Prostate gland (tissue), 2 donors: ENCODE measurements at regions not wholly inside any gene's neighbourhood (a gene's known extent, or its start where the extent isn't known, plus 50 kb on each side); places are given as distances from the start of the nearest gene placed in this dataset.

Source experiments
- DNase-seq: peaks from one replicate; pipeline ENCODE4 v3.0.0-alpha.2; 2019; ENCODE audit warnings: low spot score
- H3K27ac ChIP-seq, 2 donors: fragments of 200-600 bp; sonication (generic); 2 replicates each; pipeline ENCODE4 v1.5.1; 2017 to 2019
- H3K27me3 ChIP-seq: fragments of 200-600 bp; sonication (generic); replicated peaks from 2 replicates; pipeline ENCODE4 v1.5.1; 2019; ENCODE audit not compliant: insufficient read depth
- H3K36me3 ChIP-seq, 2 donors: fragments of 200-600 bp; sonication (generic); 1 replicate in 1 of 2; 2 replicates in 1 of 2; pipeline versions ENCODE4 v1.5.1 to v1.8.1; 2017 to 2019
- H3K4me1 ChIP-seq: fragments of 200-600 bp; sonication (generic); replicated peaks from 2 replicates; pipeline ENCODE4 v1.5.1; 2019
- H3K4me3 ChIP-seq, 2 donors: fragments of 200-600 bp; sonication (generic); 2 replicates each; pipeline ENCODE4 v1.5.1; 2017 to 2019
- H3K9me3 ChIP-seq: fragments of 200-600 bp; sonication (generic); 2 replicates; pipeline ENCODE4 v1.5.1; 2017
- POLR2A ChIP-seq: fragments of 450-650 bp; IDR thresholded peaks from one replicate; pipeline ENCODE4 v1.6.1; 2016; ENCODE audit warnings: antibody characterized with exemption, mild to moderate bottlenecking
- POLR2AphosphoS5 ChIP-seq: sonication (generic); formaldehyde crosslinking; IDR thresholded peaks from one replicate; pipeline ENCODE4 v1.6.1; 2017; ENCODE audit warnings: antibody characterized with exemption
- WGBS: methylation state at CpG from one replicate; pipeline ENCODE4 v1.1.5; 2018; 5-methylcytosine and 5-hydroxymethylcytosine counted together
- intact Hi-C: fragments of 100-400 bp; cut with DNase I; formaldehyde crosslinking; loops from one replicate; pipeline ENCODE4 v1.14.2; 2022
- TF ChIP-seq, protein P1 (sequence below), 4 experiments: fragments of 200-600 bp in 2 of 4; fragments of 450-650 bp in 2 of 4; sonication (generic) in 2 of 4; IDR thresholded peaks; 1 replicate in 3 of 4; 2 replicates in 1 of 4; pipeline ENCODE4 v1.5.1; 2016 to 2019; ENCODE audit warnings: antibody characterized with exemption in 4 of 4, mild to moderate bottlenecking in 2 of 4, moderate library complexity in 2 of 4

DNA sequence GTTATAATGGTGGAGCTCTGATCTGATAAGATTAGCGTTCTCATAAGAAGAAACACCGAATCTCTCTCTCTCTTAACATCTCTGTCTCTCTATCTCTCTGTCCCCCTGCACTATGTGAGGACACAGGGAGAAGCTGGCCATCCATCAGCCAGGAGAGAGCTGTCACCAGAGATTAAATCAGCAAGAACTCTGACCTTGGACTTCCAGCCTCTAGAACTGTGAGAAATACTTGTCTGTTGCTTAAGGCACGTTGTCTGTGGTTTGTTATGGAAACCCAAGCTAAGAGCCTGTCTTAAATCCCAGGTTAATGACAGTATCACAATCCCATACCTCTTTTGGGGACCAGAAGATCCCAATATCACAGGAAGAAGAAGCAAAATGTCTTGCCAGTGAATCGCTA, 132.0 kb upstream of the AKR1E2 start:
- no peak overlapping the region for H3K4me3 ChIP-seq
- 88% methylated on average over 4 of the region's 4 CpGs for WGBS
- no peaks in the 10 kb centered on the region for H3K9me3 ChIP-seq
- H3K4me1 ChIP-seq = no peaks in the 10 kb centered on the region
- H3K27me3 ChIP-seq = no peaks in the 10 kb centered on the region
- no peaks in the 10 kb centered on the region for H3K36me3 ChIP-seq
- TF ChIP-seq POLR2A (no peak), POLR2AphosphoS5 (no peak)
- TF ChIP-seq, protein P1, sequence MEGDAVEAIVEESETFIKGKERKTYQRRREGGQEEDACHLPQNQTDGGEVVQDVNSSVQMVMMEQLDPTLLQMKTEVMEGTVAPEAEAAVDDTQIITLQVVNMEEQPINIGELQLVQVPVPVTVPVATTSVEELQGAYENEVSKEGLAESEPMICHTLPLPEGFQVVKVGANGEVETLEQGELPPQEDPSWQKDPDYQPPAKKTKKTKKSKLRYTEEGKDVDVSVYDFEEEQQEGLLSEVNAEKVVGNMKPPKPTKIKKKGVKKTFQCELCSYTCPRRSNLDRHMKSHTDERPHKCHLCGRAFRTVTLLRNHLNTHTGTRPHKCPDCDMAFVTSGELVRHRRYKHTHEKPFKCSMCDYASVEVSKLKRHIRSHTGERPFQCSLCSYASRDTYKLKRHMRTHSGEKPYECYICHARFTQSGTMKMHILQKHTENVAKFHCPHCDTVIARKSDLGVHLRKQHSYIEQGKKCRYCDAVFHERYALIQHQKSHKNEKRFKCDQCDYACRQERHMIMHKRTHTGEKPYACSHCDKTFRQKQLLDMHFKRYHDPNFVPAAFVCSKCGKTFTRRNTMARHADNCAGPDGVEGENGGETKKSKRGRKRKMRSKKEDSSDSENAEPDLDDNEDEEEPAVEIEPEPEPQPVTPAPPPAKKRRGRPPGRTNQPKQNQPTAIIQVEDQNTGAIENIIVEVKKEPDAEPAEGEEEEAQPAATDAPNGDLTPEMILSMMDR (IDR thresholded peaks at IDR 0.05) = no peak
- no peak for DNase-seq
- intact Hi-C loops = no loop called here
- H3K27ac ChIP-seq = no peak overlapping the region

DNA sequence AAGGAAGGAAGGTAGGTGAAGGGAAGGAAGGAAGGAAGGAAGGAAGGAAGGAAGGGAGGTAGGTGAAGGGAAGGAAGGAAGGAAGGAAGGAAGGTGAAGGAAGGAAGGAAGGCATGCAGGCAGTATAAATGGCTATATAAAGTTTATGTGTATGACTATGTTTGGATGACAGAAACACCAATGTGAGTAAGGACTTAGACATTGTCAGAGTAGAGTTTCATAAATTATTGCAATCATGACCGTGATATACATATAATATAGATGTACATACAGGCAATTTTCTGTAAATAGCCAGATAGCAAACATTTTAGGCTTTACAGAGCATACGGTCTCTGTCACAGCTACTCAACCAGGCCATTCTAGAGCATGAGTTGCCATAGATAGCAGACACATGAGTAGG, 133.8 kb upstream of the AKR1E2 start:
- intact Hi-C loops = no loop called here

DNA sequence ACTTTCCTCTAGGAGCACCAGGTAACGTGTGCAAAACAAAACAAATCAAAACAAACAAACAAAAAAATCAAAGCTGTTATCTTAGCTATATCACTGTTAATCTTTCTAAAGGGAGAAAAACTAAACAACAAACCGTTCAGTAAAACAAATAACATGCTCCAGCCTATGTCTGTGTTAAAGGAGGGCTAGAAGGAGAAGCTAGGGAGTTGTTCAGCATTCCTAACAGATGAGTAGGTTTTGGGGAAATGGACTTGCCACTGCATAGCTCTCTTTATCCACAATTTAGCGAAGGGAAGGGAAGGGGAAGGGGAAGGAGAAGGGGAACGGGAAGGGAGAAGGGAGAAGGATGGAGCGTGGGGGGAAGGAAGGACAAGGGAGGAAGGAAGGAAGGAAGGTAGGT, 134.2 kb upstream of the AKR1E2 start:
- no peak overlapping the region for H3K4me3 ChIP-seq
- H3K36me3 ChIP-seq = no peaks in the 10 kb centered on the region
- 55% methylated on average over 4 of the region's 5 CpGs for WGBS
- TF ChIP-seq, protein P1 (IDR thresholded peaks at IDR 0.05) = no peak
- TF ChIP-seq POLR2AphosphoS5 (no peak), POLR2A (no peak)
- no peak for DNase-seq
- no peaks in the 10 kb centered on the region for H3K27me3 ChIP-seq
- no peaks in the 10 kb centered on the region for H3K4me1 ChIP-seq
- no peaks in the 10 kb centered on the region for H3K9me3 ChIP-seq
- intact Hi-C loops = no loop called here
- H3K27ac ChIP-seq = no peak overlapping the region

More for the DNA sequence above, 133.8 kb upstream of the AKR1E2 start:
- H3K4me3 ChIP-seq = no peak overlapping the region
- no peaks in the 10 kb centered on the region for H3K9me3 ChIP-seq
- no peaks in the 10 kb centered on the region for H3K4me1 ChIP-seq
- no peak overlapping the region for H3K27ac ChIP-seq
- no peaks in the 10 kb centered on the region for H3K27me3 ChIP-seq
- DNase-seq = no peak
- no peaks in the 10 kb centered on the region for H3K36me3 ChIP-seq
- no peak for TF ChIP-seq POLR2AphosphoS5
- TF ChIP-seq, protein P1 (IDR thresholded peaks at IDR 0.05) = no peak
- TF ChIP-seq POLR2A = no peak
- 94% methylated on average over 2 of the region's 2 CpGs for WGBS

DNA sequence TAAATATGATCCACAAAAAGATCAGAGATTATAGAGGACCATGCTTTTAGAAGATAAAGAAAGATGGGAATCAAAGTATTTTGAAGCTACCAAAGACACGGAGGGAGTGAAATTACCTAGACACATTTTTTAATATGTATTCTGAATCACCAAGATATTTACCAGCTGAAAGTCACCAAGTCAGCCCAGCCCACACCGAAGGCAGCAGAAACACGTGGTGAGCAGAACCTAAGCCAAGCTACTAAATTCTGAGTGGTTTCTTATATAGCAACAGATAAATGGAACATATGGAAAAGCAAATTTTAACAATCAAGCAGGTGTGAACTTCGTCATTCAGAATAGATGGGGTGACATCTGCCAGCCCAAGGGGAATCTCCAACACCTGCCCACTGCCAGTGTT, 134.7 kb upstream of the AKR1E2 start:
- no peaks in the 10 kb centered on the region for H3K27me3 ChIP-seq
- no peaks in the 10 kb centered on the region for H3K9me3 ChIP-seq
- no peak for DNase-seq
- H3K27ac ChIP-seq = no peak overlapping the region
- TF ChIP-seq POLR2A = no peak
- no peak for TF ChIP-seq POLR2AphosphoS5
- TF ChIP-seq, protein P1 (IDR thresholded peaks at IDR 0.05) = no peak
- no peaks in the 10 kb centered on the region for H3K36me3 ChIP-seq
- intact Hi-C loops = no loop called here
- 64% methylated on average over 4 of the region's 4 CpGs for WGBS
- no peaks in the 10 kb centered on the region for H3K4me1 ChIP-seq
- no peak overlapping the region for H3K4me3 ChIP-seq

DNA sequence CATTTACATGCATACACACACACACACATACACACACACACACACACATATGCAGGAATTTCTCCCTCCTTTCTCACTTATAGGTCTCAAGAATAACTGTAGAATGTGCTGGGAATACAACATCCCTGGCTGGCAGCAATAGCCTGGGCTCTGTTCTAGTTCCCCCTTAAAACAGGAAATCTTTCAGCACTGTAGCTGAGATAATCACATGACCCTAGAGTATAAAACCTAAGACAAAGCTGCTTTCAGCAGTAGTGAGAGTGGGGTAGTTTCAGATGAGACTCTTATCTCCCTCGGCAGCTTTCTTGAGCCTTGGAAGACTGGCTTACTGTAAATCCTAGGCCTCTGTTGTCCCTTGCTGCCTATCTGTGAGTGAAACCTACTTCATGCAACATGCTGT, 137.4 kb upstream of the AKR1E2 start:
- DNase-seq = no peak
- TF ChIP-seq POLR2A = no peak
- TF ChIP-seq, protein P1 (IDR thresholded peaks at IDR 0.05) = no peak
- no peak for TF ChIP-seq POLR2AphosphoS5
- intact Hi-C loops = no loop called here
- Histone ChIP-seq H3K27me3 (no peaks in the 10 kb centered on the region), H3K27ac (no peak overlapping the region), H3K4me1 (no peaks in the 10 kb centered on the region), H3K9me3 (no peaks in the 10 kb centered on the region), H3K36me3 (no peaks in the 10 kb centered on the region), H3K4me3 (no peak overlapping the region)
- 60% methylated on average over 1 of the region's 1 CpG for WGBS
